Panc1 (cell line): ENCODE measurements at regions not wholly inside any gene's neighbourhood (a gene's known extent, or its start where the extent isn't known, plus 50 kb on each side); places are given as distances from the start of the nearest gene placed in this dataset.
"Not testable (repeated sequence)": the region's sequence is repeated elsewhere in the genome, so short reads cannot be mapped to it uniquely, and the experiment has no call there.

Experiments used
- ATAC-seq: fragments of 200-7000 bp; cut with Tn5 transposase; 2 replicates; pipeline ENCODE4 v1.9.1; 2020; ENCODE audit warnings: mild to moderate bottlenecking, moderate library complexity
- BruUV-seq: library from RNA; stranded (reverse); fragments of 400-500 nt; replicated peaks from 2 replicates; lab custom pipeline; 2021; lab: Mats Ljungman, UMichigan
- CTCF ChIA-PET: fragments of 300-600 bp; sonication (Branson Sonifier 250); formaldehyde crosslinking; loops from one replicate; lab custom pipeline; 2022; ENCODE audit warnings: antibody characterized with exemption; lab: Charles Lee
- POLR2A ChIA-PET: fragments of 300-600 bp; sonication (Branson Sonifier 250); formaldehyde crosslinking; loops from one replicate; lab custom pipeline; 2022; ENCODE audit warnings: antibody characterized with exemption; lab: Charles Lee
- DNase-seq: peaks from one replicate; pipeline ENCODE4 v3.0.0-alpha.2; 2010; ENCODE audit warnings: low read depth, low spot score
- H3K27ac ChIP-seq: 2 replicates; pipeline ENCODE4 v1.5.1; 2011; ENCODE audit warnings: mild to moderate bottlenecking, low read length, inconsistent platforms
- H3K27me3 ChIP-seq: fragments of 200-500 bp; sonication (Bioruptor generic); 2 replicates; pipeline ENCODE4 v1.6.0; 2014; ENCODE audit warnings: low read length, inconsistent platforms; ENCODE audit not compliant: control insufficient read depth, insufficient read depth
- H3K36me3 ChIP-seq: fragments of 200-500 bp; sonication (Bioruptor generic); 2 replicates; pipeline ENCODE4 v1.5.1; 2014; ENCODE audit warnings: inconsistent platforms, mild to moderate bottlenecking, low read length, moderate library complexity; ENCODE audit not compliant: control insufficient read depth, insufficient read depth
- H3K4me1 ChIP-seq: 2 replicates; pipeline ENCODE4 v1.5.1; 2011; ENCODE audit warnings: inconsistent platforms, mild to moderate bottlenecking, low read length, moderate library complexity; ENCODE audit not compliant: control insufficient read depth, insufficient read depth
- H3K4me3 ChIP-seq, 2 experiments: 2 replicates each; pipeline ENCODE4 v1.5.1; 2011 to 2012; ENCODE audit warnings: low read depth in 2 of 2, low read length in 2 of 2, mild to moderate bottlenecking in 2 of 2, inconsistent platforms in 1 of 2, moderate library complexity in 1 of 2
- H3K9me3 ChIP-seq: fragments of 200-500 bp; sonication (Bioruptor generic); 2 replicates; pipeline ENCODE4 v1.5.1; 2014; ENCODE audit warnings: low read depth, mild to moderate bottlenecking, inconsistent platforms, low read length, moderate library complexity; ENCODE audit not compliant: control insufficient read depth, insufficient read depth
- POLR2AphosphoS5 ChIP-seq: IDR thresholded peaks from 2 replicates; pipeline ENCODE4 v1.6.1; 2012; ENCODE audit warnings: mild to moderate bottlenecking, low read depth, low read length, moderate library complexity
- REST ChIP-seq, 2 experiments: IDR thresholded peaks; 2 replicates each; pipeline ENCODE4 v1.6.1; 2011 to 2012; ENCODE audit warnings: low read depth in 2 of 2, control low read depth in 1 of 2, low read length in 1 of 2, mild to moderate bottlenecking in 1 of 2, moderate library complexity in 1 of 2; ENCODE audit not compliant: insufficient read depth in 1 of 2
- SIN3A ChIP-seq: IDR thresholded peaks from 2 replicates; pipeline ENCODE4 v1.6.1; 2012; ENCODE audit warnings: low read depth, mild to moderate bottlenecking, low read length, moderate library complexity, borderline replicate concordance; ENCODE audit not compliant: insufficient read depth
- TCF7L2 ChIP-seq: IDR thresholded peaks from 2 replicates; pipeline ENCODE4 v1.6.1; 2011; ENCODE audit warnings: mild to moderate bottlenecking, low read depth, low read length, inconsistent platforms
- in situ Hi-C: cut with HindIII; loops from 2 replicates; pipeline ENCODE4 v1.10.0; 2016; ENCODE audit warnings: low sequenced_read_pairs, low pct_unique_long_range_greater_than_20kb
- intact Hi-C: fragments of 100-400 bp; cut with micrococcal nuclease; formaldehyde crosslinking; loops from one replicate; pipeline ENCODE4 v1.10.0; 2022; ENCODE audit not compliant: unreplicated experiment
- TF ChIP-seq, protein P1 (sequence below): fragments of 450-650 bp; IDR thresholded peaks from 2 replicates; pipeline ENCODE4 v1.5.1; 2017; ENCODE audit warnings: mild to moderate bottlenecking

GRCh38 chr6:86016567-86016966 lies 373.9 kb upstream of the SYNCRIP start:
- ChIA-PET POLR2A (no interaction called here), CTCF (no interaction called here)
- in situ Hi-C loops (no loop called here), intact Hi-C loops (no loop called here)
- Histone ChIP-seq H3K27me3 (no peaks in the 10 kb centered on the region), H3K4me3 (no peak overlapping the region), H3K4me1 (no peaks in the 10 kb centered on the region), H3K27ac (no peak overlapping the region), H3K9me3 (no peaks in the 10 kb centered on the region), H3K36me3 (no peaks in the 10 kb centered on the region)
- TF ChIP-seq POLR2AphosphoS5, result no peak
- no TSS peak for BruUV-seq
- no peak for DNase-seq
- ATAC-seq, result no peak

GRCh38 chr6:86016077-86016476 lies 373.4 kb upstream of the SYNCRIP start:
- ATAC-seq, result no peak
- BruUV-seq, result no TSS peak
- POLR2A ChIA-PET, result no interaction called here
- no peak for DNase-seq
- no peak overlapping the region for H3K27ac ChIP-seq
- TF ChIP-seq POLR2AphosphoS5, result no peak
- TF ChIP-seq REST (IDR thresholded peaks at IDR 0.05; ENCODE audit: insufficient read depth in 1 of 2, low read depth in 2 of 2, low read length in 1 of 2), result no peak
- no peak for TF ChIP-seq SIN3A
- no peak for TF ChIP-seq TCF7L2
- TF ChIP-seq, protein P1, sequence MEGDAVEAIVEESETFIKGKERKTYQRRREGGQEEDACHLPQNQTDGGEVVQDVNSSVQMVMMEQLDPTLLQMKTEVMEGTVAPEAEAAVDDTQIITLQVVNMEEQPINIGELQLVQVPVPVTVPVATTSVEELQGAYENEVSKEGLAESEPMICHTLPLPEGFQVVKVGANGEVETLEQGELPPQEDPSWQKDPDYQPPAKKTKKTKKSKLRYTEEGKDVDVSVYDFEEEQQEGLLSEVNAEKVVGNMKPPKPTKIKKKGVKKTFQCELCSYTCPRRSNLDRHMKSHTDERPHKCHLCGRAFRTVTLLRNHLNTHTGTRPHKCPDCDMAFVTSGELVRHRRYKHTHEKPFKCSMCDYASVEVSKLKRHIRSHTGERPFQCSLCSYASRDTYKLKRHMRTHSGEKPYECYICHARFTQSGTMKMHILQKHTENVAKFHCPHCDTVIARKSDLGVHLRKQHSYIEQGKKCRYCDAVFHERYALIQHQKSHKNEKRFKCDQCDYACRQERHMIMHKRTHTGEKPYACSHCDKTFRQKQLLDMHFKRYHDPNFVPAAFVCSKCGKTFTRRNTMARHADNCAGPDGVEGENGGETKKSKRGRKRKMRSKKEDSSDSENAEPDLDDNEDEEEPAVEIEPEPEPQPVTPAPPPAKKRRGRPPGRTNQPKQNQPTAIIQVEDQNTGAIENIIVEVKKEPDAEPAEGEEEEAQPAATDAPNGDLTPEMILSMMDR, result no peak
- CTCF ChIA-PET, result no interaction called here
- H3K27me3 ChIP-seq, result no peaks in the 10 kb centered on the region
- H3K36me3 ChIP-seq, result no peaks in the 10 kb centered on the region
- H3K9me3 ChIP-seq, result no peaks in the 10 kb centered on the region
- in situ Hi-C loops (no loop called here), intact Hi-C loops (no loop called here)
- H3K4me3 ChIP-seq, result no peak overlapping the region
- no peaks in the 10 kb centered on the region for H3K4me1 ChIP-seq

DNA sequence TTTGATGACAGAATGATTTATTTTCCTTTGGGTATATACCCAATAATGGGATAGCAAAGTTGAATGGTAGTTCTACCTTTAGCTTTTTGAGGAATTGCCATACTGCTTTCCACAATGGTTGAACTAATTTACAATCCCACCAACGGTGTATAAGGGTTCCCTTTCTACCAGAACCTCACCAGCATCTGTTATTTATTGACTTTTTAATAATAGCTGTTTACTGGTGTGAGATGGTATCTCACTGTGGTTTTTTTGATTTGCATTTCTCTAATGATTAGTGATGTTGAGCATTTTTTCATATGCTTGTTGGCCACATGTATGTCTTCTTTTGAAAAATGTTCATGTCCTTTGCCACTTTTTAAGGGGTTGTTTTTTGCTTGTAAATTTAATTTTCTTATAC lies 370.3 kb upstream of the SYNCRIP start:
- H3K27me3 ChIP-seq, H3K4me3 ChIP-seq, DNase-seq, H3K9me3 ChIP-seq, intact Hi-C loops, H3K36me3 ChIP-seq, in situ Hi-C loops, CTCF ChIA-PET, H3K4me1 ChIP-seq, H3K27ac ChIP-seq, POLR2A ChIA-PET, BruUV-seq, ATAC-seq: not testable (repeated sequence)
